ENCODE measurements at regions not wholly inside any gene's neighbourhood (a gene's known extent, or its start where the extent isn't known, plus 50 kb on each side); places are given as distances from the start of the nearest gene placed in this dataset.

- Histone ChIP-seq H2AK5ac (ENCODE audit: low read depth, low read length) (no peak overlapping the region), H3K36me3 (replicated peaks in 1 of 2; ENCODE audit: control insufficient read depth in 2 of 2, insufficient read depth in 2 of 2, low read length in 2 of 2) (no peaks in the 10 kb centered on the region), H3K9ac (ENCODE audit: low read depth, low read length, poor library complexity) (no peak overlapping the region), H2BK5ac (ENCODE audit: low read length) (no peak overlapping the region), H2BK12ac (ENCODE audit: low read length) (no peak overlapping the region), H3K4ac (ENCODE audit: low read length) (no peak overlapping the region), H2BK15ac (ENCODE audit: low read length) (no peak overlapping the region), H3K4me3 (ENCODE audit: low read length in 2 of 2) (no peak overlapping the region), H3K4me1 (ENCODE audit: control insufficient read depth in 2 of 2, insufficient read depth in 1 of 2, low read depth in 1 of 2, low read length in 2 of 2) (peaks cover 8 to 13% of the 10 kb centered on the region in 2 donors), H2AFZ (ENCODE audit: low read length) (no peak overlapping the region), H3K27ac (replicated peaks; ENCODE audit: low read length) (no peak overlapping the region), H3K18ac (ENCODE audit: low read length) (no peak overlapping the region), H3K9me3 (replicated peaks in 1 of 2; ENCODE audit: control insufficient read depth in 2 of 2, insufficient read depth in 1 of 2, low read depth in 1 of 2, low read length in 2 of 2) (peaks cover 0 to 2% of the 10 kb centered on the region in 2 donors), H3K23ac (ENCODE audit: low read depth, low read length, poor library complexity) (no peak overlapping the region), H4K91ac (ENCODE audit: low read depth, low read length, poor library complexity) (no peak overlapping the region), H2BK120ac (ENCODE audit: low read depth, low read length) (no peak overlapping the region), H3K79me1 (ENCODE audit: low read depth, low read length) (no peaks in the 10 kb centered on the region), H4K8ac (ENCODE audit: low read depth, low read length) (no peak overlapping the region), H3K4me2 (ENCODE audit: insufficient read depth, low read length, poor library complexity, severe bottlenecking) (no peak overlapping the region), H3K14ac (ENCODE audit: low read length) (no peak overlapping the region), H3K27me3 (ENCODE audit: control insufficient read depth in 3 of 3, insufficient read depth in 3 of 3, low read depth in 1 of 3, low read length in 3 of 3) (peaks cover 0 to 6% (median 4%) of the 10 kb centered on the region in 3 experiments)
- no peak for DNase-seq (ENCODE audit: low spot score)
- no CpG with 5 or more reads among the region's 1 CpG for WGBS, 2 donors (ENCODE audit: extremely low coverage in 2 of 2, insufficient read length in 2 of 2, insufficient replicate concordance in 1 of 2)
These were observed 97.7 kb upstream of the OTOS start for GRCh38 chr2:240238201-240238600.

GRCh38 chr2:240238786-240239185 lies 98.3 kb upstream of the OTOS start:
- H3K14ac ChIP-seq (ENCODE audit: low read length) = no peak overlapping the region
- no peak overlapping the region for H2BK12ac ChIP-seq (ENCODE audit: low read length)
- H2BK5ac ChIP-seq (ENCODE audit: low read length) = no peak overlapping the region
- H2AK5ac ChIP-seq (ENCODE audit: low read depth, low read length) = no peak overlapping the region
- no peak overlapping the region for H2BK15ac ChIP-seq (ENCODE audit: low read length)
- no peak overlapping the region for H3K9ac ChIP-seq (ENCODE audit: low read depth, low read length, poor library complexity)
- no peak overlapping the region for H3K18ac ChIP-seq (ENCODE audit: low read length)
- no peak overlapping the region for H3K4me3 ChIP-seq (ENCODE audit: low read length in 2 of 2)
- no peak overlapping the region for H2BK120ac ChIP-seq (ENCODE audit: low read depth, low read length)
- H3K23ac ChIP-seq (ENCODE audit: low read depth, low read length, poor library complexity) = no peak overlapping the region
- H4K91ac ChIP-seq (ENCODE audit: low read depth, low read length, poor library complexity) = no peak overlapping the region
- no peaks in the 10 kb centered on the region for H3K79me1 ChIP-seq (ENCODE audit: low read depth, low read length)
- H4K8ac ChIP-seq (ENCODE audit: low read depth, low read length) = no peak overlapping the region
- no peak for DNase-seq (ENCODE audit: low spot score)
- no peak overlapping the region for H3K4me2 ChIP-seq (ENCODE audit: insufficient read depth, low read length, poor library complexity, severe bottlenecking)
- WGBS, 2 donors (ENCODE audit: extremely low coverage in 2 of 2, insufficient read length in 2 of 2, insufficient replicate concordance in 1 of 2) = no CpG with 5 or more reads among the region's 1 CpG
- H3K4ac ChIP-seq (ENCODE audit: low read length) = no peak overlapping the region
- H3K4me1 ChIP-seq (ENCODE audit: control insufficient read depth in 2 of 2, insufficient read depth in 1 of 2, low read depth in 1 of 2, low read length in 2 of 2) = peaks cover 8 to 13% of the 10 kb centered on the region in 2 donors
- no peaks in the 10 kb centered on the region for H3K36me3 ChIP-seq (replicated peaks in 1 of 2; ENCODE audit: control insufficient read depth in 2 of 2, insufficient read depth in 2 of 2, low read length in 2 of 2)
- H2AFZ ChIP-seq (ENCODE audit: low read length) = no peak overlapping the region
- no peak overlapping the region for H3K27ac ChIP-seq (replicated peaks; ENCODE audit: low read length)
- peaks cover 0 to 8% (median 4%) of the 10 kb centered on the region in 3 experiments for H3K27me3 ChIP-seq (ENCODE audit: control insufficient read depth in 3 of 3, insufficient read depth in 3 of 3, low read depth in 1 of 3, low read length in 3 of 3)
- peaks cover 0 to 2% of the 10 kb centered on the region in 2 donors for H3K9me3 ChIP-seq (replicated peaks in 1 of 2; ENCODE audit: control insufficient read depth in 2 of 2, insufficient read depth in 1 of 2, low read depth in 1 of 2, low read length in 2 of 2)

- H3K9ac ChIP-seq (ENCODE audit: low read depth, low read length, poor library complexity) = no peak overlapping the region
- H2AFZ ChIP-seq (ENCODE audit: low read length) = no peak overlapping the region
- no peak overlapping the region for H3K27ac ChIP-seq (replicated peaks; ENCODE audit: low read length)
- H3K9me3 ChIP-seq (replicated peaks in 1 of 2; ENCODE audit: control insufficient read depth in 2 of 2, insufficient read depth in 1 of 2, low read depth in 1 of 2, low read length in 2 of 2) = peaks cover 0 to 2% of the 10 kb centered on the region in 2 donors
- no peak overlapping the region for H3K4me3 ChIP-seq (ENCODE audit: low read length in 2 of 2)
- no peak overlapping the region for H3K4me2 ChIP-seq (ENCODE audit: insufficient read depth, low read length, poor library complexity, severe bottlenecking)
- H2BK12ac ChIP-seq (ENCODE audit: low read length) = no peak overlapping the region
- no peak overlapping the region for H4K8ac ChIP-seq (ENCODE audit: low read depth, low read length)
- no peaks in the 10 kb centered on the region for H3K79me1 ChIP-seq (ENCODE audit: low read depth, low read length)
- no peak overlapping the region for H3K4ac ChIP-seq (ENCODE audit: low read length)
- no peaks in the 10 kb centered on the region for H3K36me3 ChIP-seq (replicated peaks in 1 of 2; ENCODE audit: control insufficient read depth in 2 of 2, insufficient read depth in 2 of 2, low read length in 2 of 2)
- no peak for DNase-seq (ENCODE audit: low spot score)
- no peak overlapping the region for H2AK5ac ChIP-seq (ENCODE audit: low read depth, low read length)
- no peak overlapping the region for H4K91ac ChIP-seq (ENCODE audit: low read depth, low read length, poor library complexity)
- no peak overlapping the region for H2BK15ac ChIP-seq (ENCODE audit: low read length)
- H3K14ac ChIP-seq (ENCODE audit: low read length) = no peak overlapping the region
- H3K23ac ChIP-seq (ENCODE audit: low read depth, low read length, poor library complexity) = no peak overlapping the region
- H3K18ac ChIP-seq (ENCODE audit: low read length) = no peak overlapping the region
- WGBS, 2 donors (ENCODE audit: extremely low coverage in 2 of 2, insufficient read length in 2 of 2, insufficient replicate concordance in 1 of 2) = no CpG with 5 or more reads among the region's 1 CpG
- H3K27me3 ChIP-seq (ENCODE audit: control insufficient read depth in 3 of 3, insufficient read depth in 3 of 3, low read depth in 1 of 3, low read length in 3 of 3) = peaks cover 0 to 8% (median 4%) of the 10 kb centered on the region in 3 experiments
- H3K4me1 ChIP-seq (ENCODE audit: control insufficient read depth in 2 of 2, insufficient read depth in 1 of 2, low read depth in 1 of 2, low read length in 2 of 2) = peaks cover 8% of the 10 kb centered on the region in 2 donors
- no peak overlapping the region for H2BK120ac ChIP-seq (ENCODE audit: low read depth, low read length)
- no peak overlapping the region for H2BK5ac ChIP-seq (ENCODE audit: low read length)
These were observed 98.9 kb upstream of the OTOS start for GRCh38 chr2:240239325-240239724.

GRCh38 chr2:240240017-240240734 lies 99.7 kb upstream of the OTOS start:
- Histone ChIP-seq H3K27me3 (ENCODE audit: control insufficient read depth in 3 of 3, insufficient read depth in 3 of 3, low read depth in 1 of 3, low read length in 3 of 3) (peaks cover 0 to 4% (median 2%) of the 10 kb centered on the region in 3 experiments), H3K9me3 (replicated peaks in 1 of 2; ENCODE audit: control insufficient read depth in 2 of 2, insufficient read depth in 1 of 2, low read depth in 1 of 2, low read length in 2 of 2) (peaks cover 0 to 2% of the 10 kb centered on the region in 2 donors), H3K18ac (ENCODE audit: low read length) (no peak overlapping the region), H2AFZ (ENCODE audit: low read length) (no peak overlapping the region), H3K4ac (ENCODE audit: low read length) (no peak overlapping the region), H2AK5ac (ENCODE audit: low read depth, low read length) (no peak overlapping the region), H2BK120ac (ENCODE audit: low read depth, low read length) (no peak overlapping the region), H4K8ac (ENCODE audit: low read depth, low read length) (no peak overlapping the region), H3K9ac (ENCODE audit: low read depth, low read length, poor library complexity) (no peak overlapping the region), H3K27ac (replicated peaks; ENCODE audit: low read length) (no peak overlapping the region), H4K91ac (ENCODE audit: low read depth, low read length, poor library complexity) (no peak overlapping the region), H3K4me2 (ENCODE audit: insufficient read depth, low read length, poor library complexity, severe bottlenecking) (no peak overlapping the region), H2BK15ac (ENCODE audit: low read length) (no peak overlapping the region), H2BK5ac (ENCODE audit: low read length) (no peak overlapping the region), H3K14ac (ENCODE audit: low read length) (peak overlapping the region; percentile 72), H3K23ac (ENCODE audit: low read depth, low read length, poor library complexity) (no peak overlapping the region), H2BK12ac (ENCODE audit: low read length) (no peak overlapping the region), H3K79me1 (ENCODE audit: low read depth, low read length) (no peaks in the 10 kb centered on the region), H3K4me3 (ENCODE audit: low read length in 2 of 2) (no peak overlapping the region), H3K36me3 (replicated peaks in 1 of 2; ENCODE audit: control insufficient read depth in 2 of 2, insufficient read depth in 2 of 2, low read length in 2 of 2) (no peaks in the 10 kb centered on the region), H3K4me1 (ENCODE audit: control insufficient read depth in 2 of 2, insufficient read depth in 1 of 2, low read depth in 1 of 2, low read length in 2 of 2) (peaks cover 8 to 11% of the 10 kb centered on the region in 2 donors)
- WGBS, 2 donors (ENCODE audit: extremely low coverage in 2 of 2, insufficient read length in 2 of 2, insufficient replicate concordance in 1 of 2) = no CpG with 5 or more reads among the region's 2 CpGs
- DNase-seq (ENCODE audit: low spot score) = no peak
